ENCODE measurements at regions not wholly inside any gene's neighbourhood (a gene's known extent, or its start where the extent isn't known, plus 50 kb on each side); places are given as distances from the start of the nearest gene placed in this dataset.

DNA sequence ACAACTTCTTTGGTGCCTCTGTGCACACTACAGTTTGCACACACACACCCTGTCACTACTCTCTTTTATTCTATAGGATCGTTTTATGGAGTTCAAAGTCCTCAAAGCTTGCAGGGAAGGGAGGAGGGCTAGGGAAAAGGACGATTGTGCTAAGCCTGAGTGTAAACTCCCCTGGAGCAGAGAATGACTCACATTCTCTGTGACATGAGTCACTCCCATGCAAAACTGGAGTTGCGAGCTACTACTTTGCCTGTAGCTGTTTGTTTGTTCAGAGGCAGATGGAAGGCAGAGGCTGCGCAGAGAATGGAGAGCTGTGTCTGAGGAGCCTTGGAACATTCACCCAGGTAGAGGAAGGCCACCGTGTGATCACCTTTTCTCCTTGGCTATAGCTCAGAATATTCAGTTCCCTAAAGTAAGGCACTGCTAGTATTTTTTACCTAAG, 80.5 kb upstream of the MBNL2 start:
- no peaks in the 10 kb centered on the region for H3K36me3 ChIP-seq
- no peak for DNase-seq (ENCODE audit: extremely low spot score)
- H3K9me3 ChIP-seq: no peaks in the 10 kb centered on the region
- 28% methylated on average over 5 of the region's 5 CpGs for WGBS
- peak overlapping the region in 1 of 4 donors; percentile 19 for H3K4me3 ChIP-seq
- TF ChIP-seq EP300 (IDR thresholded peaks at IDR 0.05): no peak
- TF ChIP-seq POLR2AphosphoS5 (IDR thresholded peaks at IDR 0.05): peak; percentile 43 to 69
- peaks cover 12 to 22% (median 19%) of the 10 kb centered on the region in 4 donors for H3K4me1 ChIP-seq
- no peaks in the 10 kb centered on the region for H3K27me3 ChIP-seq
- intact Hi-C loops (cut with DNase I): loop anchor here (10.0 kb wide), 1 partner anchor 53 kb away; no protein-coding TSS in a partner anchor
- peak overlapping the region in 1 of 4 donors; percentile 22 for H3K27ac ChIP-seq (replicated peaks in 1 of 4)

DNA sequence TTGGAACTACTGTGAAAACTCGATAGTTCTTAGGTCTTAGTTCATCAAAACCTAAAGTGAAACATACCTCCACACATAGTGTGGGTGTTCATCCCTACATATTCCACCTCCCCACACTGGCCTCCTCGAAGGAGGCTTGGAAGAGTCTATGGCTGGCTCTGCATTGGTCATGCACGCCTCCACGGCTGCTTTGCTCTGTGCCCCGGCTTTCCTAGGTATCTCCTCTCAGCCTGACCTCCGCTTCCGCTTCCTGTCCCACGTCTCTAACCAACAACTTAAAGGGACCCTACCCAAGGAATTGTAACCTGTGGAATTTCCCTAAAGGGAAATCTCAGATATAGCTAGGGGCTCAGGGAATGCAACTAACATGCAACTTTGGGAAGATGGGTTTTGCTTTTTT, 79.7 kb upstream of the MBNL2 start:
- Histone ChIP-seq H3K27me3 (no peaks in the 10 kb centered on the region), H3K4me3 (peak overlapping the region in 1 of 4 donors; percentile 33), H3K4me1 (peaks cover 12 to 22% (median 19%) of the 10 kb centered on the region in 4 donors), H3K27ac (replicated peaks in 1 of 4) (no peak overlapping the region), H3K9me3 (no peaks in the 10 kb centered on the region), H3K36me3 (no peaks in the 10 kb centered on the region)
- WGBS: 78% methylated on average over 8 of the region's 8 CpGs
- intact Hi-C loops (cut with DNase I): loop anchor here (10.0 kb wide), 1 partner anchor 52 kb away; no protein-coding TSS in a partner anchor
- TF ChIP-seq POLR2AphosphoS5 (IDR thresholded peaks at IDR 0.05): no peak
- TF ChIP-seq, protein P1, sequence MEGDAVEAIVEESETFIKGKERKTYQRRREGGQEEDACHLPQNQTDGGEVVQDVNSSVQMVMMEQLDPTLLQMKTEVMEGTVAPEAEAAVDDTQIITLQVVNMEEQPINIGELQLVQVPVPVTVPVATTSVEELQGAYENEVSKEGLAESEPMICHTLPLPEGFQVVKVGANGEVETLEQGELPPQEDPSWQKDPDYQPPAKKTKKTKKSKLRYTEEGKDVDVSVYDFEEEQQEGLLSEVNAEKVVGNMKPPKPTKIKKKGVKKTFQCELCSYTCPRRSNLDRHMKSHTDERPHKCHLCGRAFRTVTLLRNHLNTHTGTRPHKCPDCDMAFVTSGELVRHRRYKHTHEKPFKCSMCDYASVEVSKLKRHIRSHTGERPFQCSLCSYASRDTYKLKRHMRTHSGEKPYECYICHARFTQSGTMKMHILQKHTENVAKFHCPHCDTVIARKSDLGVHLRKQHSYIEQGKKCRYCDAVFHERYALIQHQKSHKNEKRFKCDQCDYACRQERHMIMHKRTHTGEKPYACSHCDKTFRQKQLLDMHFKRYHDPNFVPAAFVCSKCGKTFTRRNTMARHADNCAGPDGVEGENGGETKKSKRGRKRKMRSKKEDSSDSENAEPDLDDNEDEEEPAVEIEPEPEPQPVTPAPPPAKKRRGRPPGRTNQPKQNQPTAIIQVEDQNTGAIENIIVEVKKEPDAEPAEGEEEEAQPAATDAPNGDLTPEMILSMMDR (IDR thresholded peaks at IDR 0.05): no peak
- TF ChIP-seq POLR2A (IDR thresholded peaks at IDR 0.05; ENCODE audit: low read depth): no peak
- TF ChIP-seq EP300 (IDR thresholded peaks at IDR 0.05): no peak
- DNase-seq (ENCODE audit: extremely low spot score): no peak

DNA sequence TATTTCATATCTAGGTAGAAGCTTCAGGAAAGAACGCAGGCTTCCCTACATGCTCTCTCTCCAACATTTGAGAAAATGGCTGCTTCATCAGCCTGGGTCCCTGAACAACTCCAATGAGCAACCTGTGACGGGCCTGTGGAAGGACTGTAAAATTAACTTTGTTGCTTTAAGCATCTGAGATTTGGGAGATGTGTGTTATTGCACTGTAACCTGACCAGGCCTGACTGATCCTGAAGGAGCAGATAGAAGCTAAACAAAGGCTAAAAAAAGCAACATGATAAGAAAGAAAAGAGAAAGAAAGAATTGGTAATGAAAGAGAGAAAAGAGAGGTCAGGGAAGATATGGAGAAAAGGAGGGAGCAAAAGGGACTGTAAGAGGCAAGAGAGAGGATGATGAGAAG, 77.1 kb upstream of the MBNL2 start:
- Histone ChIP-seq H3K27me3 (no peaks in the 10 kb centered on the region), H3K36me3 (no peaks in the 10 kb centered on the region), H3K4me3 (no peak overlapping the region), H3K4me1 (peaks cover 12 to 22% (median 19%) of the 10 kb centered on the region in 4 donors), H3K27ac (replicated peaks in 1 of 4) (no peak overlapping the region), H3K9me3 (no peaks in the 10 kb centered on the region)
- TF ChIP-seq, protein P1 (IDR thresholded peaks at IDR 0.05): no peak
- TF ChIP-seq POLR2AphosphoS5 (IDR thresholded peaks at IDR 0.05) (no peak), POLR2A (IDR thresholded peaks at IDR 0.05; ENCODE audit: low read depth) (no peak), EP300 (IDR thresholded peaks at IDR 0.05) (no peak)
- intact Hi-C loops (cut with DNase I): loop anchor here (10.0 kb wide), 1 partner anchor 50 kb away; no protein-coding TSS in a partner anchor
- DNase-seq (ENCODE audit: extremely low spot score): no peak
- WGBS: 94% methylated on average over 2 of the region's 2 CpGs

DNA sequence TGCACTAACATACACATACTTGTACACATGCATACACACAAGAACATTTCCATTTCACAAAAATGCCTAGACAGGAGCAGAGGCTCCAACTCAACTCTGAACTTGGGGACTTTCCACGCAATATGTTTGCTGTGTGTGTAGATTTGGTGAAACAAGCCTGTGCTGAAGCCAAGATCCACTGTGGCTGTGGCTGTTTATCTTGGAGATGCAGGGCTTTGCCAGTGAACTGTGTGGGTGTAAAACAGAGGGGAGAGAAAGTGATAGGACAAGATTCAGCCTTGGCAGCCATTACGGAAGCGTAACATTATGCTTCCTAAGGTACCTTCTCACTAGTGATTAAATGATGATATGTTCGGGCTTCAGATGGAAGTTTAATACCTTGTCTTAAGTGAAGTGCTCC, 73.2 kb upstream of the MBNL2 start:
- WGBS: 94% methylated on average over 4 of the region's 4 CpGs
- H3K9me3 ChIP-seq: peaks cover 0 to 6% (median 0%) of the 10 kb centered on the region in 4 donors

DNA sequence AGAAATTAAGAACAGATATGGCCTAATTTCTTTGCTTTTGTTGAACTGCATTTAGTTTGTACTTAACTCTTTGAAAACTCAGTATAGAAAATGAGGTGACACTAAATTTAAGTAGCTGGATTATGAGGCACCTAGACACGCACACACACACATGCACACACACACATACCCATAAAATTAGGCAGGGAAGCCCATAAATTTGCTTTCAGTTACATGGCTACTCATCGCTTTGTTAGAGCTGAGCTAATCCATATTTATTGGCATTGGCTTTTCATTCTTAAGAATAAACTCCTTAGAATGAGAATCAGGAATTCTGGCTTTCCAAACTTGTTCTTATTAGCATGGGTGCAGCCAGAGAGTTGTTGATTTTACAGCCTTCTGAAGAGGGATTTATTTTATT, 61.7 kb upstream of the MBNL2 start:
- Histone ChIP-seq H3K9me3 (no peaks in the 10 kb centered on the region), H3K4me3 (no peak overlapping the region), H3K4me1 (no peaks in the 10 kb centered on the region), H3K27me3 (no peaks in the 10 kb centered on the region), H3K27ac (replicated peaks in 1 of 4) (no peak overlapping the region), H3K36me3 (no peaks in the 10 kb centered on the region)
- intact Hi-C loops (cut with DNase I): no loop called here
- DNase-seq (ENCODE audit: extremely low spot score): no peak
- 96% methylated on average over 2 of the region's 2 CpGs for WGBS
- no peak for TF ChIP-seq EP300 (IDR thresholded peaks at IDR 0.05)
- no peak for TF ChIP-seq POLR2A (IDR thresholded peaks at IDR 0.05; ENCODE audit: low read depth)
- TF ChIP-seq, protein P1 (IDR thresholded peaks at IDR 0.05): no peak
- no peak for TF ChIP-seq POLR2AphosphoS5 (IDR thresholded peaks at IDR 0.05)

More for the DNA sequence above, 73.2 kb upstream of the MBNL2 start:
- H3K36me3 ChIP-seq: no peaks in the 10 kb centered on the region
- H3K4me3 ChIP-seq: no peak overlapping the region
- intact Hi-C loops (cut with DNase I): loop anchor here (10.0 kb wide), 1 partner anchor 46 kb away; no protein-coding TSS in a partner anchor
- H3K27me3 ChIP-seq: no peaks in the 10 kb centered on the region
- DNase-seq (ENCODE audit: extremely low spot score): no peak
- H3K4me1 ChIP-seq: no peaks in the 10 kb centered on the region
- no peak overlapping the region for H3K27ac ChIP-seq (replicated peaks in 1 of 4)
- TF ChIP-seq POLR2A (IDR thresholded peaks at IDR 0.05; ENCODE audit: low read depth) (no peak), POLR2AphosphoS5 (IDR thresholded peaks at IDR 0.05) (no peak), EP300 (IDR thresholded peaks at IDR 0.05) (no peak)
- TF ChIP-seq, protein P1 (IDR thresholded peaks at IDR 0.05): no peak

All from esophagus muscularis mucosa (tissue), 4 donors.